ENCODE measurements at regions not wholly inside any gene's neighbourhood (a gene's known extent, or its start where the extent isn't known, plus 50 kb on each side); places are given as distances from the start of the nearest gene placed in this dataset.

- H3K56ac ChIP-seq (ENCODE audit: extremely low read depth, insufficient read depth, low read length) = no peak overlapping the region
- no peak for ATAC-seq (ENCODE audit: low read depth)
Measured at GRCh38 chr20:51154708-51155690, 132.1 kb upstream of the KCNG1 start.

More at GRCh38 chr20:51154708-51155690, 132.1 kb upstream of the KCNG1 start:
- Histone ChIP-seq H3K36me3 (ENCODE audit: control insufficient read depth, insufficient read depth, low read length) (no peaks in the 10 kb centered on the region), H2AFZ (replicated peaks; ENCODE audit: low read length, poor library complexity) (no peak overlapping the region), H3K18ac (ENCODE audit: low read depth, low read length) (no peak overlapping the region), H3K4me1 (ENCODE audit: control insufficient read depth, insufficient read depth, low read length) (peaks cover 5% of the 10 kb centered on the region), H3K79me1 (ENCODE audit: low read depth in 1 of 2, low read length in 2 of 2) (no peaks in the 10 kb centered on the region), H2BK15ac (ENCODE audit: low read depth, low read length) (no peak overlapping the region), H4K20me1 (ENCODE audit: insufficient read depth, low read length) (no peaks in the 10 kb centered on the region; the same call in 1 of the 2 replicates), H3K27ac (ENCODE audit: insufficient read depth, low read length) (no peak overlapping the region), H2AK9ac (replicated peaks; ENCODE audit: low read depth, low read length, poor library complexity) (no peak overlapping the region), H4K5ac (ENCODE audit: low read depth, low read length) (no peak overlapping the region), H4K8ac (ENCODE audit: low read depth in 2 of 2, low read length in 2 of 2) (no peak overlapping the region), H3K4me3 (ENCODE audit: insufficient read depth, low read depth, low read length) (no peak overlapping the region), H3K4ac (ENCODE audit: low read depth, low read length) (no peak overlapping the region), H3K27me3 (ENCODE audit: control insufficient read depth, insufficient read depth, low read length) (peaks cover 65% of the 10 kb centered on the region), H4K91ac (ENCODE audit: insufficient read depth, low read depth, low read length) (no peak overlapping the region), H2BK120ac (ENCODE audit: low read depth, low read length) (no peak overlapping the region), H3K9me3 (ENCODE audit: control insufficient read depth, insufficient read depth, low read length) (no peaks in the 10 kb centered on the region), H2BK20ac (ENCODE audit: low read depth, low read length) (no peak overlapping the region), H3K23ac (ENCODE audit: low read depth, low read length) (no peak overlapping the region), H2AK5ac (ENCODE audit: low read depth, low read length) (no peak overlapping the region), H3K9me1 (ENCODE audit: insufficient read depth, low read length) (no peaks in the 10 kb centered on the region), H3K4me2 (ENCODE audit: low read depth, low read length) (no peak overlapping the region), H2BK5ac (ENCODE audit: low read depth, low read length, poor library complexity, severe bottlenecking) (no peak overlapping the region), H3K14ac (replicated peaks; ENCODE audit: low read depth, low read length) (no peak overlapping the region), H3K9ac (ENCODE audit: low read depth, low read length) (no peak overlapping the region)
- no TSS peak for BruUV-seq (replicated peaks)
- dilution Hi-C loops (cut with HindIII; ENCODE audit: low sequenced_read_pairs, unreplicated experiment) (no loop called here), intact Hi-C loops (cut with micrococcal nuclease) (no loop called here), in situ Hi-C loops (cut with MboI; ENCODE audit: low sequenced_read_pairs) (no loop called here)
- ChIA-PET POLR2A (ENCODE audit: unreplicated experiment) (no interaction called here), CTCF (no interaction called here)
- WGBS, 2 experiments (ENCODE audit: extremely low coverage in 2 of 2, insufficient read length in 1 of 2) = 100% methylated on average over 2 of the region's 19 CpGs; no CpG with 5 or more reads in 1 of the 2 experiments
- no peak for TF ChIP-seq CTCF (conservative IDR thresholded peaks at IDR 0.05; ENCODE audit: low read depth, low read length)
- no peak for TF ChIP-seq FOS (IDR thresholded peaks at IDR 0.05; ENCODE audit: low read depth, low read length)
- TF ChIP-seq CEBPB (IDR thresholded peaks at IDR 0.05; ENCODE audit: low read depth, low read length) = no peak
- TF ChIP-seq MXI1 (IDR thresholded peaks at IDR 0.05; ENCODE audit: borderline replicate concordance, low read depth, low read length) = no peak
- TF ChIP-seq RFX5 (IDR thresholded peaks at IDR 0.05; ENCODE audit: low read depth, low read length) = no peak
- TF ChIP-seq USF2 (IDR thresholded peaks at IDR 0.05; ENCODE audit: low read depth, low read length) = no peak
- no peak for TF ChIP-seq MAZ (IDR thresholded peaks at IDR 0.05; ENCODE audit: borderline replicate concordance, low read depth, low read length)
- no peak for TF ChIP-seq CHD1 (IDR thresholded peaks at IDR 0.05; ENCODE audit: low read depth, low read length)
- no peak for DNase-seq

Measured in IMR-90 (cell line).